Hepatocyte (in vitro differentiated cells): ENCODE measurements at regions not wholly inside any gene's neighbourhood (a gene's known extent, or its start where the extent isn't known, plus 50 kb on each side); places are given as distances from the start of the nearest gene placed in this dataset.
"Not testable (repeated sequence)": the region's sequence is repeated elsewhere in the genome, so short reads cannot be mapped to it uniquely, and the experiment has no call there.

Experiments used
- DNase-seq: peaks from one replicate; pipeline ENCODE4 v3.0.0-alpha.2; 2016; ENCODE audit warnings: low spot score
- H2AFZ ChIP-seq: fragments of 200-600 bp; sonication (generic); 2 replicates; pipeline ENCODE4 v1.6.0; 2016; ENCODE audit warnings: antibody characterized with exemption, mild to moderate bottlenecking
- H3K27ac ChIP-seq: fragments of 200-600 bp; sonication (generic); 2 replicates; pipeline ENCODE4 v1.5.1; 2016; ENCODE audit warnings: mild to moderate bottlenecking
- H3K27me3 ChIP-seq: fragments of 200-600 bp; sonication (generic); 2 replicates; pipeline ENCODE4 v1.6.1; 2016
- H3K36me3 ChIP-seq: fragments of 200-600 bp; sonication (generic); replicated peaks from 2 replicates; pipeline ENCODE4 v1.5.1; 2016; ENCODE audit warnings: low read depth; ENCODE audit not compliant: insufficient read depth
- H3K4me1 ChIP-seq: fragments of 200-600 bp; sonication (generic); 2 replicates; pipeline ENCODE4 v1.5.1; 2016; ENCODE audit warnings: mild to moderate bottlenecking, moderate library complexity; ENCODE audit not compliant: insufficient read depth
- H3K4me2 ChIP-seq: fragments of 200-600 bp; sonication (generic); 2 replicates; pipeline ENCODE4 v1.6.0; 2016
- H3K4me3 ChIP-seq: fragments of 200-600 bp; sonication (generic); 2 replicates; pipeline ENCODE4 v1.5.1; 2016; ENCODE audit warnings: mild to moderate bottlenecking
- H3K79me2 ChIP-seq: fragments of 200-600 bp; sonication (generic); 2 replicates; pipeline ENCODE4 v1.6.0; 2017; ENCODE audit warnings: mild to moderate bottlenecking
- H3K9me2 ChIP-seq: fragments of 200-600 bp; sonication (generic); replicated peaks from 2 replicates; pipeline ENCODE4 v1.6.0; 2017; ENCODE audit warnings: mild to moderate bottlenecking; ENCODE audit not compliant: insufficient read depth
- H3K9me3 ChIP-seq: fragments of 200-600 bp; sonication (generic); 2 replicates; pipeline ENCODE4 v1.5.1; 2016; ENCODE audit warnings: low read depth, mild to moderate bottlenecking
- H4K20me1 ChIP-seq: fragments of 200-600 bp; sonication (generic); 2 replicates; pipeline ENCODE4 v1.6.0; 2016; ENCODE audit warnings: mild to moderate bottlenecking; ENCODE audit not compliant: insufficient read depth, poor library complexity, severe bottlenecking
- EZH2 ChIP-seq: fragments of 200-600 bp; sonication (generic); IDR thresholded peaks from 2 replicates; pipeline ENCODE4 v1.6.1; 2016; ENCODE audit warnings: antibody characterized with exemption, mild to moderate bottlenecking, borderline replicate concordance
- EZH2phosphoT487 ChIP-seq: fragments of 200-600 bp; sonication (generic); IDR thresholded peaks from one replicate; pipeline ENCODE4 v1.6.1; 2018; ENCODE audit warnings: antibody characterized with exemption, mild to moderate bottlenecking, low read depth, moderate library complexity; ENCODE audit not compliant: unreplicated experiment, severe bottlenecking
- WGBS: methylation state at CpG from one replicate; pipeline ENCODE4 v1.1.6; 2016; ENCODE audit warnings: low lambda C conversion rate; ENCODE audit errors: missing lambda C conversion rate; 5-methylcytosine and 5-hydroxymethylcytosine counted together
- TF ChIP-seq, protein P1 (sequence below): fragments of 200-600 bp; sonication (generic); IDR thresholded peaks from 2 replicates; pipeline ENCODE4 v1.5.1; 2016; ENCODE audit warnings: antibody characterized with exemption, mild to moderate bottlenecking; ENCODE audit not compliant: poor library complexity

DNA sequence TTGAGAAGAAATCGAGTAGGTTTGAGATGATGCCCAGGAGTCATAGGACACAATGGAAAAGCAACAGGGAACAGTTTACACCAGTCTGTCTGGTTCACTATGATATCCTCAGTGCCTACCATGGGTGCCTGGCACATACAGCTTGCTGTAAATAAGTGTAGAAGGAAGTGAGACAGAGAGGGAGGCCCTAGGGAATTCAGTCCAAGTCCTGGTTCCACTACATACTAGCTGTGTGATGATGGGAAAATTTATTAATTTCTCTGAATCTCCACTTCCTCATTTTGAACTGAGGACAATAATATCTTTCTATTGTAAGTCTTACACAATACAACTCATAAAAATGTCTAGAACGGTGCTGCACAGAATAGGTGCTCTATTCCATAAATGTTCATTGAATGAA, 53.3 kb upstream of the LYRM9 start:
- no peaks in the 10 kb centered on the region for H3K9me3 ChIP-seq
- H3K27me3 ChIP-seq, result no peaks in the 10 kb centered on the region
- no peaks in the 10 kb centered on the region for H3K4me1 ChIP-seq
- no peak overlapping the region for H3K27ac ChIP-seq
- no peak overlapping the region for H3K4me3 ChIP-seq
- no peaks in the 10 kb centered on the region for H3K9me2 ChIP-seq
- H2AFZ ChIP-seq, result no peak overlapping the region
- H3K4me2 ChIP-seq, result no peak overlapping the region
- H3K79me2 ChIP-seq, result no peaks in the 10 kb centered on the region
- no peak for DNase-seq
- no peaks in the 10 kb centered on the region for H4K20me1 ChIP-seq
- WGBS, result 73% methylated on average over 2 of the region's 2 CpGs
- no peaks in the 10 kb centered on the region for H3K36me3 ChIP-seq
- TF ChIP-seq EZH2, result no peak
- TF ChIP-seq EZH2phosphoT487, result no peak
- TF ChIP-seq, protein P1, sequence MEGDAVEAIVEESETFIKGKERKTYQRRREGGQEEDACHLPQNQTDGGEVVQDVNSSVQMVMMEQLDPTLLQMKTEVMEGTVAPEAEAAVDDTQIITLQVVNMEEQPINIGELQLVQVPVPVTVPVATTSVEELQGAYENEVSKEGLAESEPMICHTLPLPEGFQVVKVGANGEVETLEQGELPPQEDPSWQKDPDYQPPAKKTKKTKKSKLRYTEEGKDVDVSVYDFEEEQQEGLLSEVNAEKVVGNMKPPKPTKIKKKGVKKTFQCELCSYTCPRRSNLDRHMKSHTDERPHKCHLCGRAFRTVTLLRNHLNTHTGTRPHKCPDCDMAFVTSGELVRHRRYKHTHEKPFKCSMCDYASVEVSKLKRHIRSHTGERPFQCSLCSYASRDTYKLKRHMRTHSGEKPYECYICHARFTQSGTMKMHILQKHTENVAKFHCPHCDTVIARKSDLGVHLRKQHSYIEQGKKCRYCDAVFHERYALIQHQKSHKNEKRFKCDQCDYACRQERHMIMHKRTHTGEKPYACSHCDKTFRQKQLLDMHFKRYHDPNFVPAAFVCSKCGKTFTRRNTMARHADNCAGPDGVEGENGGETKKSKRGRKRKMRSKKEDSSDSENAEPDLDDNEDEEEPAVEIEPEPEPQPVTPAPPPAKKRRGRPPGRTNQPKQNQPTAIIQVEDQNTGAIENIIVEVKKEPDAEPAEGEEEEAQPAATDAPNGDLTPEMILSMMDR, result no peak

DNA sequence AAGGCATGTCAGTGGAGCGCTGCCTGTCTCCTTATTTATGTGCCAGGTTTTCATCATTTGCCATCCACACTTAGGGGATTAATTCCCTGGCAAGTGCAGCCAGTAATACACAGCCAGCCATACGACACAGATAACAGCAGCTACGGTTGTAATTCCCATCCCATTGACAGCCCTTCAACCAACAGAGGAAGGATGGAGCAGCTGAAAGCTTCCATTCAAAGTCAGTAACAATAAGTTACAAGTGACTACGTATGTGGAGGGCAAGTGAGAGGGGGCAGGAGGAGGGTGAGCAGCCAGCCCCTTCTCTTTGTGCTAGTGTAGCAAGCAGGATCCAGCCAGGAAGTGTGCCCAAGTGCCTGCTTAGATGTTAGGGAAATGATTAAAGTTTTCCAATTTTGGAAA, 53.8 kb upstream of the LYRM9 start:
- Histone ChIP-seq H3K9me3 (no peaks in the 10 kb centered on the region), H3K4me1 (no peaks in the 10 kb centered on the region), H3K27me3 (no peaks in the 10 kb centered on the region), H3K79me2 (no peaks in the 10 kb centered on the region), H3K4me3 (no peak overlapping the region), H3K4me2 (no peak overlapping the region), H3K27ac (no peak overlapping the region), H3K9me2 (no peaks in the 10 kb centered on the region), H4K20me1 (no peaks in the 10 kb centered on the region), H3K36me3 (no peaks in the 10 kb centered on the region), H2AFZ (no peak overlapping the region)
- 63% methylated on average over 4 of the region's 4 CpGs for WGBS
- no peak for TF ChIP-seq EZH2
- TF ChIP-seq, protein P1, result no peak
- no peak for TF ChIP-seq EZH2phosphoT487
- no peak for DNase-seq

DNA sequence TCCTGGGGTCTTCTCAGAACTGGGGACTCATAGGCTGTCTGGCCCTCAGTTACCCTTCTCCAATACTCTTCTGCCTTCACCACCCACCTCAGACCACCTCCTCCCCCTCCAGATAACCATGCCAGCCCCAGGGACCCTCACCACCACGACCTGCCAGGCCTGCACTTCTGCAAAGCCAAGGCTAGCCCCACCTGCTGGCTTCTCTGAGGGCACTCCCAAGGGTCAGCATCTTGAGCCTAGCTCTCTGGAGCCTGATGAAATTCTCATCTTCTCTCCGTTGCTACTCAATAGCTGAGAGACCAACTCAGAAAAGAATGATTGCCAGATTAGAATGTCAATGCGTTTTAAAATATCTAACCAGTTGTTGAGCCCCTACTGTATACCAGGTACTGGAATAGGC, 56.1 kb upstream of the LYRM9 start:
- no peaks in the 10 kb centered on the region for H3K79me2 ChIP-seq
- H3K27me3 ChIP-seq, result no peaks in the 10 kb centered on the region
- H3K9me2 ChIP-seq, result no peaks in the 10 kb centered on the region
- DNase-seq, result no peak
- H3K4me3 ChIP-seq, result no peak overlapping the region
- H4K20me1 ChIP-seq, result no peaks in the 10 kb centered on the region
- H3K4me1 ChIP-seq, result no peaks in the 10 kb centered on the region
- H3K36me3 ChIP-seq, result no peaks in the 10 kb centered on the region
- TF ChIP-seq EZH2phosphoT487 (no peak), EZH2 (no peak)
- TF ChIP-seq, protein P1, result no peak
- H3K9me3 ChIP-seq, result no peaks in the 10 kb centered on the region
- no peak overlapping the region for H3K27ac ChIP-seq
- 76% methylated on average over 3 of the region's 3 CpGs for WGBS
- H3K4me2 ChIP-seq, result no peak overlapping the region
- no peak overlapping the region for H2AFZ ChIP-seq

DNA sequence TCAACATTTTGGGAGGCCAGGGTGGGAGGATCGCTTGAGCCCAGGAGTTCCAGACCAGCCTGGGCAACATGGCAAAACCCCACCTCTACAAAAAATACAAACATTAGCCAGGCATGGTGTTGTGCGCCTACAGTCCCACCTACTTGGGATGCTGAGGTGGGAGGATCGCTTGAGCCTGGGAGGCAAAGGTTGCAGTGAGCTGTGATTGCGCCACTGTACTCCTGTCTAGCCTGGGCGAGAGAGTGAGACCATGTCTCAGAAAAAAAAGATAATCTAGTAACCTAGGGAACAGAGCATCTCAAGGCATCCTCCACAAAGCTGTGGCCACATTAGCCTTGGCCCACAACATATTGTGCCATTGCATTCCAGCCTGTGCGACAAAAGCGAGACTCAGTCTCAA, 57.1 kb upstream of the LYRM9 start:
- not testable (repeated sequence) for H3K27ac ChIP-seq, H2AFZ ChIP-seq, H3K9me3 ChIP-seq, H3K79me2 ChIP-seq, H3K9me2 ChIP-seq, DNase-seq, H3K4me1 ChIP-seq, H3K4me2 ChIP-seq, H3K27me3 ChIP-seq, H3K4me3 ChIP-seq, H3K36me3 ChIP-seq, H4K20me1 ChIP-seq
- 90% methylated on average over 7 of the region's 7 CpGs for WGBS
